ENCODE measurements at regions not wholly inside any gene's neighbourhood (a gene's known extent, or its start where the extent isn't known, plus 50 kb on each side); places are given as distances from the start of the nearest gene placed in this dataset.

DNA sequence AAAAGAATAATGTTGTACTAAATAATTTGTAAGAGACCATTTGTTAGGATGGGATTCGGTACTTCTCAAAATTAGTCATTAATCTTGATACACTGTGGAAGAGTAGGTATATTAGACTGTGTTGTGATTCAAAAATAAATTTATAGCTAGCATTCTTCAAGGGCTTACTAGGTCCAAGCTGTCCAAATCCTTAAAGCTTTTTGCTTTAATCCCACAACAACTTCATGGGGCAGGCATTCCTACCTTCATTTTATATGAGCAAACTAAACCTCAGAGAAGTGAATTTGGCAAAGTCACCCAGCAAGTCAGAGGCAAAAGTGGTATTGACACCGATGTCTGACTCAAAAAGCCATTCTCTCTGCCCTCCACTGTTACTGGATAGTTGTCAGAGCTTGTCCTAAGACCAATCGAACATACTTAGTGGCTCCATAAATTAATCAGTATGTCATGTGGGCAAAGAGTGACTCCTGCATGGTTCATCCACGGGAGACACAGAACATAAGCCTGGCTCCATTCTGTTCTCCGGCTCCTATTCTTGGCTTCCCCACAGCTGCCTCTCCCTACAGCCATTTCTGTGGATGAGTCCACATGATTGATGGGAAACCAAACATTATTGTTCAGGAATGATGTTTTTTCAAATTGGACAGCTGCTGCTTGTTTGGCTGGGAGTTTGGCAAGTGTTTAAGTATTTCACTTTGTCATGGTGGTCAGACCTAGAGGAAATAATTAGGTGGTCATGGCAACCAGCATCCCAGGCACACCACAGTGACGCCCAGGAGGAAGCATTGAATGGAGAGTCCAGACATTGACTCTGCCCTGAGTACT, 133.4 kb upstream of the FGGY start:
- Histone ChIP-seq H3K9me3 (replicated peaks; ENCODE audit: control insufficient read depth, insufficient read depth, low read depth, low read length) (no peaks in the 10 kb centered on the region; the same call in 1 of the 2 replicates), H3K4me3 (no peak overlapping the region), H2AFZ (ENCODE audit: low read depth, low read length) (no peak overlapping the region), H4K20me1 (replicated peaks; ENCODE audit: control insufficient read depth, insufficient read depth, low read length) (no peaks in the 10 kb centered on the region), H3K27me3 (ENCODE audit: control insufficient read depth in 2 of 2, insufficient read depth in 2 of 2, low read length in 2 of 2) (no peaks in the 10 kb centered on the region; a peak in 1 of 5 replicates), H3K4me1 (replicated peaks in 1 of 2; ENCODE audit: control insufficient read depth in 2 of 2, insufficient read depth in 2 of 2, low read length in 2 of 2) (no peaks in the 10 kb centered on the region), H3K36me3 (ENCODE audit: control insufficient read depth, insufficient read depth, low read length) (no peaks in the 10 kb centered on the region), H3K4me2 (ENCODE audit: insufficient read depth, low read length) (no peak overlapping the region), H3K9me1 (ENCODE audit: control insufficient read depth, insufficient read depth, low read length) (no peaks in the 10 kb centered on the region), H3K79me2 (ENCODE audit: control insufficient read depth, insufficient read depth, low read length) (no peaks in the 10 kb centered on the region), H3K9ac (ENCODE audit: insufficient read depth in 1 of 2, low read depth in 2 of 2, low read length in 2 of 2) (no peak overlapping the region), H3K27ac (ENCODE audit: extremely low read depth, low read depth, low read length) (no peak overlapping the region)
- DNase-seq (ENCODE audit: extremely low read depth in 1 of 4, low spot score in 3 of 4), result no peak
- CTCF ChIA-PET (ENCODE audit: low intra/inter-chr PET ratio), result no interaction called here
- POLR2A ChIA-PET, result no interaction called here
- TF ChIP-seq CCAR2 (IDR thresholded peaks at IDR 0.05; ENCODE audit: low read depth, low read length) (no peak), RFX1 (IDR thresholded peaks at IDR 0.05) (peak; percentile 52)
- FAIRE-seq, result no peak
- no TSS peak for BruUV-seq (replicated peaks)
- ATAC-seq, result no peak
- 1% methylated on average over 6 of the region's 6 CpGs for WGBS (ENCODE audit: insufficient coverage, low coverage, missing lambda C conversion rate)
- in situ Hi-C loops (cut with MboI) (no loop called here), intact Hi-C loops (cut with micrococcal nuclease) (no loop called here)

DNA sequence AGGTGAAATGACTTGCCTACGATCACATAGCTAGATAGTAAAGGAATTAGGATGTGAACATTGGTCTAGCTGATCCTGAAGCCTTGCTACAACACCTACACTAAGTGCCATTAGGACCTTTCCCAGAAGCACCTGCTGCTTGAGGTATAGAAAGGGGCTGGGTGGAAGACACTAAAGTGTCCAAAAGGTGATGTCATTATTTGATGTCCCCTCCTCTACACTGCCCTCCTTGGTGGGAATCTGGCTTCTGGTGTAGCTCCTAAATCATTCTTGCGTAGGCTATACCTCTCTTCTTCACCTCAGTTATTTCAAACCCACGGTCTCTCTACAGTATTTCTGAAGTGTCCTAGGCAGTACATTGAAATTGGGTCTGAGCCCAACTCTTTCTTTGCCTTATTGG, 132.5 kb upstream of the FGGY start:
- H4K20me1 ChIP-seq (replicated peaks; ENCODE audit: control insufficient read depth, insufficient read depth, low read length), result no peaks in the 10 kb centered on the region
- H3K9me3 ChIP-seq (replicated peaks; ENCODE audit: control insufficient read depth, insufficient read depth, low read depth, low read length), result no peaks in the 10 kb centered on the region
- ChIA-PET CTCF (ENCODE audit: low intra/inter-chr PET ratio) (no interaction called here), POLR2A (no interaction called here)
- intact Hi-C loops (cut with micrococcal nuclease), result no loop called here
- no peak for ATAC-seq
- H3K4me3 ChIP-seq, result no peak overlapping the region
- no peak overlapping the region for H3K27ac ChIP-seq (ENCODE audit: extremely low read depth, low read depth, low read length)
- no peak overlapping the region for H3K9ac ChIP-seq (ENCODE audit: insufficient read depth in 1 of 2, low read depth in 2 of 2, low read length in 2 of 2)
- in situ Hi-C loops (cut with MboI), result no loop called here
- no peaks in the 10 kb centered on the region for H3K79me2 ChIP-seq (ENCODE audit: control insufficient read depth, insufficient read depth, low read length)
- no peaks in the 10 kb centered on the region for H3K9me1 ChIP-seq (ENCODE audit: control insufficient read depth, insufficient read depth, low read length)
- FAIRE-seq, result no peak
- BruUV-seq (replicated peaks), result no TSS peak
- no peaks in the 10 kb centered on the region for H3K36me3 ChIP-seq (ENCODE audit: control insufficient read depth, insufficient read depth, low read length)
- no peaks in the 10 kb centered on the region for H3K4me1 ChIP-seq (replicated peaks in 1 of 2; ENCODE audit: control insufficient read depth in 2 of 2, insufficient read depth in 2 of 2, low read length in 2 of 2)
- no peak for DNase-seq (ENCODE audit: extremely low read depth in 1 of 4, low spot score in 3 of 4)
- no peaks in the 10 kb centered on the region; a peak in 1 of 5 replicates for H3K27me3 ChIP-seq (ENCODE audit: control insufficient read depth in 2 of 2, insufficient read depth in 2 of 2, low read length in 2 of 2)
- no peak overlapping the region for H3K4me2 ChIP-seq (ENCODE audit: insufficient read depth, low read length)
- no peak overlapping the region for H2AFZ ChIP-seq (ENCODE audit: low read depth, low read length)
- WGBS (ENCODE audit: insufficient coverage, low coverage, missing lambda C conversion rate), result 0% methylated on average over 3 of the region's 3 CpGs
- TF ChIP-seq, protein P1, sequence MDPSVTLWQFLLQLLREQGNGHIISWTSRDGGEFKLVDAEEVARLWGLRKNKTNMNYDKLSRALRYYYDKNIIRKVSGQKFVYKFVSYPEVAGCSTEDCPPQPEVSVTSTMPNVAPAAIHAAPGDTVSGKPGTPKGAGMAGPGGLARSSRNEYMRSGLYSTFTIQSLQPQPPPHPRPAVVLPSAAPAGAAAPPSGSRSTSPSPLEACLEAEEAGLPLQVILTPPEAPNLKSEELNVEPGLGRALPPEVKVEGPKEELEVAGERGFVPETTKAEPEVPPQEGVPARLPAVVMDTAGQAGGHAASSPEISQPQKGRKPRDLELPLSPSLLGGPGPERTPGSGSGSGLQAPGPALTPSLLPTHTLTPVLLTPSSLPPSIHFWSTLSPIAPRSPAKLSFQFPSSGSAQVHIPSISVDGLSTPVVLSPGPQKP (CRISPR knock-in tag; IDR thresholded peaks at IDR 0.05), result no peak
- TF ChIP-seq, protein P2, sequence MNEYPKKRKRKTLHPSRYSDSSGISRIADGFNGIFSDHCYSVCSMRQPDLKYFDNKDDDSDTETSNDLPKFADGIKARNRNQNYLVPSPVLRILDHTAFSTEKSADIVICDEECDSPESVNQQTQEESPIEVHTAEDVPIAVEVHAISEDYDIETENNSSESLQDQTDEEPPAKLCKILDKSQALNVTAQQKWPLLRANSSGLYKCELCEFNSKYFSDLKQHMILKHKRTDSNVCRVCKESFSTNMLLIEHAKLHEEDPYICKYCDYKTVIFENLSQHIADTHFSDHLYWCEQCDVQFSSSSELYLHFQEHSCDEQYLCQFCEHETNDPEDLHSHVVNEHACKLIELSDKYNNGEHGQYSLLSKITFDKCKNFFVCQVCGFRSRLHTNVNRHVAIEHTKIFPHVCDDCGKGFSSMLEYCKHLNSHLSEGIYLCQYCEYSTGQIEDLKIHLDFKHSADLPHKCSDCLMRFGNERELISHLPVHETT (CRISPR knock-in tag; conservative IDR thresholded peaks at IDR 0.05 in 1 of 2, IDR thresholded peaks at IDR 0.05 in 1 of 2), result no peak
- TF ChIP-seq, protein P3, sequence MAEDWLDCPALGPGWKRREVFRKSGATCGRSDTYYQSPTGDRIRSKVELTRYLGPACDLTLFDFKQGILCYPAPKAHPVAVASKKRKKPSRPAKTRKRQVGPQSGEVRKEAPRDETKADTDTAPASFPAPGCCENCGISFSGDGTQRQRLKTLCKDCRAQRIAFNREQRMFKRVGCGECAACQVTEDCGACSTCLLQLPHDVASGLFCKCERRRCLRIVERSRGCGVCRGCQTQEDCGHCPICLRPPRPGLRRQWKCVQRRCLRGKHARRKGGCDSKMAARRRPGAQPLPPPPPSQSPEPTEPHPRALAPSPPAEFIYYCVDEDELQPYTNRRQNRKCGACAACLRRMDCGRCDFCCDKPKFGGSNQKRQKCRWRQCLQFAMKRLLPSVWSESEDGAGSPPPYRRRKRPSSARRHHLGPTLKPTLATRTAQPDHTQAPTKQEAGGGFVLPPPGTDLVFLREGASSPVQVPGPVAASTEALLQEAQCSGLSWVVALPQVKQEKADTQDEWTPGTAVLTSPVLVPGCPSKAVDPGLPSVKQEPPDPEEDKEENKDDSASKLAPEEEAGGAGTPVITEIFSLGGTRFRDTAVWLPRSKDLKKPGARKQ (CRISPR knock-in tag; IDR thresholded peaks at IDR 0.05), result no peak
- TF ChIP-seq, protein P4, sequence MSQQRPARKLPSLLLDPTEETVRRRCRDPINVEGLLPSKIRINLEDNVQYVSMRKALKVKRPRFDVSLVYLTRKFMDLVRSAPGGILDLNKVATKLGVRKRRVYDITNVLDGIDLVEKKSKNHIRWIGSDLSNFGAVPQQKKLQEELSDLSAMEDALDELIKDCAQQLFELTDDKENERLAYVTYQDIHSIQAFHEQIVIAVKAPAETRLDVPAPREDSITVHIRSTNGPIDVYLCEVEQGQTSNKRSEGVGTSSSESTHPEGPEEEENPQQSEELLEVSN (IDR thresholded peaks at IDR 0.05; ENCODE audit: borderline replicate concordance in 1 of 2, extremely low read depth in 1 of 2, insufficient read depth in 1 of 2, insufficient read length in 1 of 2, low read depth in 1 of 2, low read length in 1 of 2, poor library complexity in 1 of 2, severe bottlenecking in 1 of 2), result no peak
- TF ChIP-seq NR2F6 (CRISPR knock-in tag; IDR thresholded peaks at IDR 0.05) (no peak), ZNF174 (CRISPR knock-in tag; IDR thresholded peaks at IDR 0.05) (no peak), NCOA4 (IDR thresholded peaks at IDR 0.05; ENCODE audit: partially characterized antibody) (no peak)
